ENCODE measurements at regions not wholly inside any gene's neighbourhood (a gene's known extent, or its start where the extent isn't known, plus 50 kb on each side); places are given as distances from the start of the nearest gene placed in this dataset.
A peak's percentile ranks its signal among the peaks of the same experiment; 100 is the strongest.
"Not testable (repeated sequence)": the region's sequence is repeated elsewhere in the genome, so short reads cannot be mapped to it uniquely, and the experiment has no call there.

DNA sequence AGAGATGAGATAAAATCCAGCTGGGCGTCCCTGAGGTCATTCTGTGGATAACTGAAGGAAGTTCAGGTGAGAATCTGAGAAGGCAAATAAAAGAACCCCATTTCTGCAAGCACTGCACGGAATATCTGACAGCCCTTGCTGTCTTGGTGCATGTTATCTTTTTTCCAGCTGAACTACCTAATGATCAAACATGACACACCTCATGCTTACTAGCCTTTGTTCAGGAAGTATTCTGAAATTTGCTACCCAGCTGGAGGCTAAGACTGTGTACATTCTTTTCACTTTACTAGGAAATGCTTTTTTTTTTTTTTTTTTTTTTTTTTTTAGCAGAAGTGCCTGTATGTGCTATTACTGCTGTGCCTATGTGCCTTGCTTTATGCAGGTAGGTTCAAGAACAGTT lies 718.1 kb downstream of the SMARCA1 start:
- DNase-seq (ENCODE audit: low read depth) (no peak), FAIRE-seq (no peak)
- H3K36me3 ChIP-seq (ENCODE audit: control insufficient read depth, insufficient read depth, low read length), result no peaks in the 10 kb centered on the region
- TF ChIP-seq CTCF (IDR thresholded peaks at IDR 0.05; ENCODE audit: insufficient read depth, low read length, severe bottlenecking), result no peak
- H3K27me3 ChIP-seq (ENCODE audit: control insufficient read depth, insufficient read depth, low read length), result no peaks in the 10 kb centered on the region
- no peak overlapping the region for H3K4me3 ChIP-seq (ENCODE audit: low read depth, low read length)

DNA sequence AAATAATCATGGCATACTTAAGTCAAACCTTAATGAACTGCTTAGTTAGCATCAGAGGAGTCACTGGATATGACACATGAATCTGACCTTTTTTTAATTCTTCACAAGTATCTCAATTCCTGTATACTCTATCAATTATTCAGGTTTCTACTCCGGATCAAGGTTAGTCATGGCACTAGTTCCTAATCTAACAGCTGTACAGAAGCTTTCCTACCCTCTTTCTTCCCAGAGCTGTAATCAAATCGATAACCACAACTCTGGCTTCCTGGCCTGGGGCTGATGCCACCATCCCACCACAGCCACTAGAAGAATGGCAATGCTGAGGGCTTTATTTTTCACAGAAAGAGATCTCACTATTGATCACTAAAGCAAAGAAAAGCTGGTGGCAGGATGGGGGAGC lies 718.5 kb downstream of the SMARCA1 start:
- FAIRE-seq, result no peak
- DNase-seq (ENCODE audit: low read depth), result no peak
- TF ChIP-seq CTCF (IDR thresholded peaks at IDR 0.05; ENCODE audit: insufficient read depth, low read length, severe bottlenecking), result no peak
- H3K27me3 ChIP-seq (ENCODE audit: control insufficient read depth, insufficient read depth, low read length), result no peaks in the 10 kb centered on the region
- H3K4me3 ChIP-seq (ENCODE audit: low read depth, low read length), result no peak overlapping the region
- no peaks in the 10 kb centered on the region for H3K36me3 ChIP-seq (ENCODE audit: control insufficient read depth, insufficient read depth, low read length)

DNA sequence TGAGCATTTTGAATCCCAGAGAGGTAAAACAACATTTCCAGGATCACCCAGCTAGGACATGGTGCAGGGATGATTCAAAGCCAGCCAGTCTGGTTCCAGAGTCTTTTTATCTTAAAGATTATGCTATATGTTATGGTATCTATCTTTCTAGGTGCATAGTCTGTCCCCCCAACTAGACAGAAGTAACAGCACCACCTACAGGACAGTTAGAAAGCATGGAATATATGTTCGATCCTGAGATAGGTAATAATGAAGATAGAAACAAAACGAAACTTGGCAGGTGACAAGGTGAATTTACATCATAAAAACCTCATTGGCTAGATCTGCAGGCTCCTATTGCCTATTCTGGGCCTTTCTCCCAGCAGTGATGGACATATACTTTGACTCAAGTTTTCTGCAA lies 723.2 kb downstream of the SMARCA1 start:
- Histone ChIP-seq H3K36me3 (ENCODE audit: control insufficient read depth, insufficient read depth, low read length) (no peaks in the 10 kb centered on the region), H3K27me3 (ENCODE audit: control insufficient read depth, insufficient read depth, low read length) (no peaks in the 10 kb centered on the region), H3K4me3 (ENCODE audit: low read depth, low read length) (no peak overlapping the region)
- FAIRE-seq (no peak), DNase-seq (ENCODE audit: low read depth) (no peak)
- TF ChIP-seq CTCF (IDR thresholded peaks at IDR 0.05; ENCODE audit: insufficient read depth, low read length, severe bottlenecking), result no peak

DNA sequence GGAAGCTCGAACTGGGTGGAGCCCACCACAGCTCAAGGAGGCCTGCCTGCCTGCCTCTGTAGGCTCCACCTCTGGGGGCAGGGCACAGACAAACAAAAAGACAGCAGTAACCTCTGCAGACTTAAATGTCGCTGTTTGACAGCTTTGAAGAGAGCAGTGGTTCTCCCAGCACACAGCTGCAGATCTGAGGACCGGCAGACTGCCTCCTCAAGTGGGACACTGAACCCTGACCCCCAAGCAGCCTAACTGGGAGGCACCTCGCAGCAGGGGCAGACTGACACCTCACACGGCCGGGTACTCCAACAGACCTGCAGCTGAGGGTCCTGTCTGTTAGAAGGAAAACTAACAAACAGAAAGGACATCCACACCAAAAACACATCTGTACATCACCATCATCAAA lies 730.9 kb upstream of the ACTRT1 start:
- not testable (repeated sequence) for H3K27me3 ChIP-seq (ENCODE audit: control insufficient read depth, insufficient read depth, low read length); FAIRE-seq

GRCh38 chrX:128781506-128781905 lies 729.3 kb upstream of the ACTRT1 start:
- peak; percentile 39 for TF ChIP-seq CTCF (IDR thresholded peaks at IDR 0.05; ENCODE audit: insufficient read depth, low read length, severe bottlenecking)
- FAIRE-seq, result no peak
- DNase-seq (ENCODE audit: low read depth), result no peak
- Histone ChIP-seq H3K36me3 (ENCODE audit: control insufficient read depth, insufficient read depth, low read length) (no peaks in the 10 kb centered on the region), H3K4me3 (ENCODE audit: low read depth, low read length) (no peak overlapping the region), H3K27me3 (ENCODE audit: control insufficient read depth, insufficient read depth, low read length) (no peaks in the 10 kb centered on the region)

More for the DNA sequence above, 730.9 kb upstream of the ACTRT1 start:
- H3K4me3 ChIP-seq (ENCODE audit: low read depth, low read length); H3K36me3 ChIP-seq (ENCODE audit: control insufficient read depth, insufficient read depth, low read length); DNase-seq (ENCODE audit: low read depth): not testable (repeated sequence)

DNA sequence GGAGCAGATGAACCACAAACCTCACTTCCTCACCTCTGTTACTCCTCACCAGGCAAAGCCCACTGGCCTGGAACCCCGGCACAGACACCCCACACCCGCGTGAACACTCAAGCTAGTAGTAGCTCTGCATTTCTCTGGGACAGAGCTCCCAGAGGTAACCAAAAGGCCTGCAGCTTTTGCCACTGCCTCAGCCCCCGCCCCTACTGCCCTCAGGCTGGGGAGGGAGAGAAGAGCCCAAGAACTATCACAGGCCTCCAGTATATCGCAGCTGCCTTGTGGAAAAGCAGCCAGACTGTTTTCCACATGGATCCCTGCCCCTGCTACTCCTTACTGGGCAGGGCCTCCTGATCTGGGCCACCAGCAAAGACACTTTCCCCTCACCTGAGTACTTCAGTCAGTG lies 728.7 kb upstream of the ACTRT1 start:
- FAIRE-seq, result peak; percentile 32
- DNase-seq (ENCODE audit: low read depth), result no peak
- no peaks in the 10 kb centered on the region for H3K36me3 ChIP-seq (ENCODE audit: control insufficient read depth, insufficient read depth, low read length)
- H3K4me3 ChIP-seq (ENCODE audit: low read depth, low read length), result no peak overlapping the region
- no peaks in the 10 kb centered on the region for H3K27me3 ChIP-seq (ENCODE audit: control insufficient read depth, insufficient read depth, low read length)
- no peak for TF ChIP-seq CTCF (IDR thresholded peaks at IDR 0.05; ENCODE audit: insufficient read depth, low read length, severe bottlenecking)

Data from bronchial epithelial cell (primary cell).